HEK293 (cell line): ENCODE measurements at regions not wholly inside any gene's neighbourhood (a gene's known extent, or its start where the extent isn't known, plus 50 kb on each side); places are given as distances from the start of the nearest gene placed in this dataset.

ENCODE experiments used
- CTCF ChIA-PET: fragments of 350-600 bp; formaldehyde crosslinking; extraction: SDS; loops from one replicate; lab custom pipeline; 2021; ENCODE audit warnings: antibody characterized with exemption; lab: Yijun Ruan, JAX
- POLR2A ChIA-PET: fragments of 300-600 bp; formaldehyde crosslinking; extraction: SDS; loops from one replicate; lab custom pipeline; 2020; ENCODE audit warnings: antibody characterized with exemption, inconsistent platforms; lab: Yijun Ruan, JAX
- H3K27ac ChIP-seq: fragments of 200-500 bp; sonication (Bioruptor generic); 2 replicates; pipeline ENCODE4 v1.5.1; 2014; ENCODE audit warnings: low read depth, low read length, control low read depth, inconsistent platforms; ENCODE audit errors: extremely low read depth
- H3K36me3 ChIP-seq, 2 experiments: fragments of 200-500 bp in 1 of 2; sonication (Bioruptor generic) in 1 of 2; 1 replicate in 1 of 2; 2 replicates in 1 of 2; pipeline ENCODE4 v1.5.1; 2014 to 2017; ENCODE audit warnings: inconsistent platforms in 2 of 2, low read length in 2 of 2; ENCODE audit not compliant: control insufficient read depth in 2 of 2, insufficient read depth in 1 of 2
- H3K4me1 ChIP-seq: fragments of 200-500 bp; sonication (Bioruptor generic); 2 replicates; pipeline ENCODE4 v1.5.1; 2014; ENCODE audit warnings: mild to moderate bottlenecking, low read length, inconsistent platforms; ENCODE audit not compliant: control insufficient read depth, insufficient read depth
- H3K4me3 ChIP-seq: 2 replicates; pipeline ENCODE4 v1.5.1; 2011; ENCODE audit warnings: low read depth, mild to moderate bottlenecking, control low read depth, low read length, moderate library complexity
- H3K9me3 ChIP-seq: fragments of 200-500 bp; sonication (Bioruptor generic); 2 replicates; pipeline ENCODE4 v1.5.1; 2014; ENCODE audit warnings: low read depth, low read length, inconsistent platforms; ENCODE audit not compliant: control insufficient read depth, insufficient read depth
- IKZF3 ChIP-seq: fragments of 450-650 bp; IDR thresholded peaks from 2 replicates; pipeline ENCODE4 v1.5.0; 2018; ENCODE audit warnings: missing biosample characterization, mild to moderate bottlenecking, missing genetic modification characterization, moderate library complexity
- KLF16 ChIP-seq: fragments of 450-650 bp; formaldehyde crosslinking; IDR thresholded peaks from 2 replicates; pipeline ENCODE4 v1.5.1; 2017; ENCODE audit warnings: missing biosample characterization, missing genetic modification characterization
- KLF7 ChIP-seq: fragments of 450-650 bp; formaldehyde crosslinking; IDR thresholded peaks from 2 replicates; pipeline ENCODE4 v1.5.1; 2016; ENCODE audit warnings: missing biosample characterization, missing genetic modification characterization, borderline replicate concordance
- KLF9 ChIP-seq: fragments of 450-650 bp; formaldehyde crosslinking; IDR thresholded peaks from 2 replicates; pipeline ENCODE4 v1.5.1; 2016; ENCODE audit warnings: missing biosample characterization, missing genetic modification characterization, low read depth
- SP2 ChIP-seq: fragments of 450-650 bp; formaldehyde crosslinking; IDR thresholded peaks from 2 replicates; pipeline ENCODE4 v1.5.1; 2016; ENCODE audit warnings: missing biosample characterization, missing genetic modification characterization
- TCF7L2 ChIP-seq: IDR thresholded peaks from 2 replicates; pipeline ENCODE4 v1.6.1; 2011; ENCODE audit warnings: low read depth, mild to moderate bottlenecking, inconsistent platforms, low read length, moderate library complexity, borderline replicate concordance
- ZBTB7A ChIP-seq: fragments of 450-650 bp; formaldehyde crosslinking; IDR thresholded peaks from 2 replicates; pipeline ENCODE4 v1.5.1; 2016; ENCODE audit warnings: low read depth, missing biosample characterization, missing genetic modification characterization
- ZEB2 ChIP-seq: fragments of 450-650 bp; formaldehyde crosslinking; IDR thresholded peaks from 2 replicates; pipeline ENCODE4 v1.5.1; 2016; ENCODE audit warnings: missing biosample characterization, missing genetic modification characterization
- ZNF121 ChIP-seq: fragments of 450-650 bp; formaldehyde crosslinking; IDR thresholded peaks from 2 replicates; pipeline ENCODE4 v1.5.1; 2016; ENCODE audit warnings: missing biosample characterization, missing genetic modification characterization
- ZNF184 ChIP-seq: fragments of 450-650 bp; IDR thresholded peaks from 2 replicates; pipeline ENCODE4 v1.5.1; 2018; ENCODE audit warnings: missing biosample characterization, mild to moderate bottlenecking, missing genetic modification characterization
- ZNF202 ChIP-seq: fragments of 450-650 bp; formaldehyde crosslinking; IDR thresholded peaks from 2 replicates; pipeline ENCODE4 v1.5.1; 2016; ENCODE audit warnings: missing biosample characterization, missing genetic modification characterization, borderline replicate concordance
- ZNF214 ChIP-seq: fragments of 450-650 bp; formaldehyde crosslinking; IDR thresholded peaks from 2 replicates; pipeline ENCODE4 v1.5.1; 2017; ENCODE audit warnings: missing biosample characterization, mild to moderate bottlenecking, missing genetic modification characterization, borderline replicate concordance
- ZNF221 ChIP-seq: fragments of 450-650 bp; formaldehyde crosslinking; IDR thresholded peaks from 2 replicates; pipeline ENCODE4 v1.5.1; 2017; ENCODE audit warnings: missing biosample characterization, missing genetic modification characterization, borderline replicate concordance
- ZNF23 ChIP-seq: fragments of 450-650 bp; formaldehyde crosslinking; IDR thresholded peaks from 2 replicates; pipeline ENCODE4 v1.5.1; 2016; ENCODE audit warnings: missing biosample characterization, missing genetic modification characterization, borderline replicate concordance
- ZNF324 ChIP-seq: fragments of 450-650 bp; formaldehyde crosslinking; IDR thresholded peaks from 2 replicates; pipeline ENCODE4 v1.5.1; 2016; ENCODE audit warnings: missing biosample characterization, missing genetic modification characterization
- ZNF335 ChIP-seq: fragments of 450-650 bp; formaldehyde crosslinking; conservative IDR thresholded peaks from 2 replicates; pipeline ENCODE4 v1.5.1; 2016; ENCODE audit warnings: missing biosample characterization, missing genetic modification characterization
- ZNF354C ChIP-seq: fragments of 450-650 bp; formaldehyde crosslinking; IDR thresholded peaks from 2 replicates; pipeline ENCODE4 v1.5.1; 2016; ENCODE audit warnings: missing biosample characterization, missing genetic modification characterization, low read depth, borderline replicate concordance
- ZNF561 ChIP-seq: fragments of 450-650 bp; IDR thresholded peaks from 2 replicates; pipeline ENCODE4 v1.5.1; 2018; ENCODE audit warnings: missing biosample characterization, missing genetic modification characterization, borderline replicate concordance
- ZNF596 ChIP-seq: fragments of 450-650 bp; IDR thresholded peaks from 2 replicates; pipeline ENCODE4 v1.5.0; 2018; ENCODE audit warnings: missing biosample characterization, mild to moderate bottlenecking, missing genetic modification characterization, moderate library complexity
- ZNF621 ChIP-seq: fragments of 450-650 bp; formaldehyde crosslinking; IDR thresholded peaks from 2 replicates; pipeline ENCODE4 v1.5.1; 2017; ENCODE audit warnings: missing biosample characterization, missing genetic modification characterization
- ZNF623 ChIP-seq: fragments of 450-650 bp; formaldehyde crosslinking; IDR thresholded peaks from 2 replicates; pipeline ENCODE4 v1.5.1; 2016; ENCODE audit warnings: missing biosample characterization, missing genetic modification characterization
- ZNF629 ChIP-seq: fragments of 450-650 bp; formaldehyde crosslinking; IDR thresholded peaks from 2 replicates; pipeline ENCODE4 v1.5.1; 2017; ENCODE audit warnings: missing biosample characterization, missing genetic modification characterization
- ZNF658 ChIP-seq: fragments of 450-650 bp; formaldehyde crosslinking; IDR thresholded peaks from 2 replicates; pipeline ENCODE4; 2016; ENCODE audit warnings: missing biosample characterization, missing genetic modification characterization
- ZNF664 ChIP-seq: fragments of 450-650 bp; formaldehyde crosslinking; IDR thresholded peaks from 2 replicates; pipeline ENCODE4 v1.5.1; 2016; ENCODE audit warnings: missing biosample characterization, missing genetic modification characterization
- ZNF76 ChIP-seq: fragments of 450-650 bp; formaldehyde crosslinking; IDR thresholded peaks from 2 replicates; pipeline ENCODE4; 2016; ENCODE audit warnings: low read depth, missing biosample characterization, missing genetic modification characterization, borderline replicate concordance
- ZSCAN23 ChIP-seq: fragments of 450-650 bp; formaldehyde crosslinking; IDR thresholded peaks from 2 replicates; pipeline ENCODE4 v1.5.1; 2016; ENCODE audit warnings: missing biosample characterization, missing genetic modification characterization
- TF ChIP-seq, protein P1 (sequence below): fragments of 450-650 bp; formaldehyde crosslinking; IDR thresholded peaks from 2 replicates; pipeline ENCODE4 v1.5.1; 2016; ENCODE audit warnings: missing biosample characterization, missing genetic modification characterization
- TF ChIP-seq, protein P2 (sequence below): fragments of 450-650 bp; formaldehyde crosslinking; IDR thresholded peaks from 2 replicates; pipeline ENCODE4 v1.5.1; 2016; ENCODE audit warnings: missing biosample characterization, missing genetic modification characterization

DNA sequence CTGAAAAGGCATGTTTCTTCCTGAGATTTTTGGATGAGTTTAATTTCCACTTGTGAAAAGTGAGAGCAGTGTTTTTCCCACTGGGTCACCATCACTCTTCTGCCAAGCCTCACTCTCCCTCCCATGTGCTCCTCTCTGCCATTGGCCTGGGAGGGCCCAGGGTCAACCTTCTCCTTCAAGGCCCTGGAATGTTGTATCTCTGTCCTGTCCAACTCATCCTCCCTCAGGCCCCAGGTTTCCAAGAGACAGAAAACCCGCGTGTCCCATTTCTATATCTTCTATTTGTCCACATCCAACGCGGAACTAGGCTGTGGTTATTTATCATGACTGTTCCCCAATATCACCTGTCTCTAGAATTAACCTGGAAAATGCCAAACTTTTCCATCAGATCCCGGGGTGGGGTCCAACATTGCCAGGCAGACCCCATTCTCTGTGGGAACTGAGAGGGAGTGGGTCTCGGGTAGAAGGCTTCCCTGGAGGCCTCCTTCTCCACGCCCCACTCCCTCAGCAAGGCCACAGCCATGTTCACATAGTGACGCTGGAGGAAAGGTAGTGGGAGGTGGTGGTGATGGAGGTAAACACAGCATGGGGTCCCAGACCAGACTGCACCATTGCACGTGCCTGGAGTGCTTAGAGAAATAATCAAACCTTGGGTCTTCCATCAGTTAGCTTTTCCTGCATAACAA is 173.5 kb downstream of the SCP2D1 start:
- TF ChIP-seq, protein P1, sequence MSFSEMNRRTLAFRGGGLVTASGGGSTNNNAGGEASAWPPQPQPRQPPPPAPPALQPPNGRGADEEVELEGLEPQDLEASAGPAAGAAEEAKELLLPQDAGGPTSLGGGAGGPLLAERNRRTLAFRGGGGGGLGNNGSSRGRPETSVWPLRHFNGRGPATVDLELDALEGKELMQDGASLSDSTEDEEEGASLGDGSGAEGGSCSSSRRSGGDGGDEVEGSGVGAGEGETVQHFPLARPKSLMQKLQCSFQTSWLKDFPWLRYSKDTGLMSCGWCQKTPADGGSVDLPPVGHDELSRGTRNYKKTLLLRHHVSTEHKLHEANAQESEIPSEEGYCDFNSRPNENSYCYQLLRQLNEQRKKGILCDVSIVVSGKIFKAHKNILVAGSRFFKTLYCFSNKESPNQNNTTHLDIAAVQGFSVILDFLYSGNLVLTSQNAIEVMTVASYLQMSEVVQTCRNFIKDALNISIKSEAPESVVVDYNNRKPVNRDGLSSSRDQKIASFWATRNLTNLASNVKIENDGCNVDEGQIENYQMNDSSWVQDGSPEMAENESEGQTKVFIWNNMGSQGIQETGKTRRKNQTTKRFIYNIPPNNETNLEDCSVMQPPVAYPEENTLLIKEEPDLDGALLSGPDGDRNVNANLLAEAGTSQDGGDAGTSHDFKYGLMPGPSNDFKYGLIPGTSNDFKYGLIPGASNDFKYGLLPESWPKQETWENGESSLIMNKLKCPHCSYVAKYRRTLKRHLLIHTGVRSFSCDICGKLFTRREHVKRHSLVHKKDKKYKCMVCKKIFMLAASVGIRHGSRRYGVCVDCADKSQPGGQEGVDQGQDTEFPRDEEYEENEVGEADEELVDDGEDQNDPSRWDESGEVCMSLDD = no peak
- TF ChIP-seq ZNF354C (tag by site-specific recombination) = no peak
- TF ChIP-seq KLF16 (tag by site-specific recombination) = no peak
- TF ChIP-seq KLF9 = no peak
- TF ChIP-seq TCF7L2 = no peak
- no peak for TF ChIP-seq ZNF214 (tag by site-specific recombination)
- TF ChIP-seq ZEB2 (tag by site-specific recombination) = no peak
- TF ChIP-seq ZNF76 = no peak
- H3K9me3 ChIP-seq = no peaks in the 10 kb centered on the region

DNA sequence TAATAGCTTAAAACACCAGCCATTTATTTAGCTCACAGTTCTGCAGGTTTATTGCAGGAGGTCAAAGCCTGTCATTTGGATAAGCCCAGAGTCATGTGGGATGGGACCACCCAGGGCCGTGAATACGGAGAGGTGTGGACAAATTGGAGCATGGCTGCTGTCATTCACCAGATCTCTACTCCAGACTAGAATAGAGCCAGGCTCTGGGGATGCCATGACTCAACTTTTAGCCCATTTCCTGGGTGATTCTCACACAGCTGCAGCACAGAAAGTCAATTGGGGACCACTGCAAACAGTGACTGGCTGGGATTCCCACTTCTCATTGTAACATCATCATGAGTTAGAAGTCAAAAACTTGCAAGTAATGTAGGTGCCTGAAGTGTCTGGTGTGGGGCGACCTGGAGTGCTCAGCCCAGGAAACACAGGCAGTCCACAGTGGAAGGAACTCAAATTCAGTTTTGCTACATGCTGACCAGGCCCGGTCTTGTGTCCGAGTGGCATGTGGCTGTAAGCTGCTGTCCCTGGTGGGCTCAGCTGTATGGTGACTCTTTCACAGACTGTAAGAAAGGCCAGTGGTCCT is 174.3 kb downstream of the SCP2D1 start:
- Histone ChIP-seq H3K4me1 (no peaks in the 10 kb centered on the region), H3K36me3 (no peaks in the 10 kb centered on the region), H3K4me3 (no peak overlapping the region), H3K27ac (no peak overlapping the region), H3K9me3 (no peaks in the 10 kb centered on the region)
- CTCF ChIA-PET = no interaction called here
- TF ChIP-seq ZNF202 (tag by site-specific recombination) (no peak), ZNF664 (tag by site-specific recombination) (no peak), ZNF658 (no peak), ZNF23 (tag by site-specific recombination) (no peak), ZNF629 (no peak), ZSCAN23 (tag by site-specific recombination) (no peak), SP2 (tag by site-specific recombination) (no peak), ZNF324 (no peak), ZNF221 (no peak), ZNF561 (tag by site-specific recombination) (no peak), KLF7 (no peak), ZNF596 (no peak), IKZF3 (tag by site-specific recombination) (no peak), ZNF335 (tag by site-specific recombination) (no peak), ZNF621 (tag by site-specific recombination) (no peak), ZBTB7A (tag by site-specific recombination) (no peak), ZNF121 (no peak), ZNF184 (tag by site-specific recombination) (no peak), ZNF623 (tag by site-specific recombination) (no peak)
- TF ChIP-seq, protein P2, sequence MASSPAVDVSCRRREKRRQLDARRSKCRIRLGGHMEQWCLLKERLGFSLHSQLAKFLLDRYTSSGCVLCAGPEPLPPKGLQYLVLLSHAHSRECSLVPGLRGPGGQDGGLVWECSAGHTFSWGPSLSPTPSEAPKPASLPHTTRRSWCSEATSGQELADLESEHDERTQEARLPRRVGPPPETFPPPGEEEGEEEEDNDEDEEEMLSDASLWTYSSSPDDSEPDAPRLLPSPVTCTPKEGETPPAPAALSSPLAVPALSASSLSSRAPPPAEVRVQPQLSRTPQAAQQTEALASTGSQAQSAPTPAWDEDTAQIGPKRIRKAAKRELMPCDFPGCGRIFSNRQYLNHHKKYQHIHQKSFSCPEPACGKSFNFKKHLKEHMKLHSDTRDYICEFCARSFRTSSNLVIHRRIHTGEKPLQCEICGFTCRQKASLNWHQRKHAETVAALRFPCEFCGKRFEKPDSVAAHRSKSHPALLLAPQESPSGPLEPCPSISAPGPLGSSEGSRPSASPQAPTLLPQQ (tag by site-specific recombination) = no peak
- POLR2A ChIA-PET = no interaction called here

More for the DNA sequence above, 173.5 kb downstream of the SCP2D1 start:
- Histone ChIP-seq H3K27ac (no peak overlapping the region), H3K36me3 (no peaks in the 10 kb centered on the region), H3K4me3 (no peak overlapping the region), H3K4me1 (no peaks in the 10 kb centered on the region)
- ChIA-PET CTCF (interaction anchor here (0.6 kb wide), 1 partner anchor 213 kb away, joined by 3 read pairs; no protein-coding TSS in a partner anchor), POLR2A (no interaction called here)
